ENCODE measurements at regions not wholly inside any gene's neighbourhood (a gene's known extent, or its start where the extent isn't known, plus 50 kb on each side); places are given as distances from the start of the nearest gene placed in this dataset.

GRCh38 chr4:86508436-86508835 is 85.7 kb upstream of the PTPN13 start:
- Histone ChIP-seq H2BK12ac (ENCODE audit: insufficient read length, low read depth, low read length) (no peak overlapping the region), H3T11ph (ENCODE audit: low read length) (no peak overlapping the region), H2BK20ac (ENCODE audit: low read depth, low read length, poor library complexity, severe bottlenecking) (no peak overlapping the region), H4K8ac (replicated peaks; ENCODE audit: insufficient read length, low read depth, low read length) (no peak overlapping the region), H2BK15ac (ENCODE audit: low read depth, low read length) (no peak overlapping the region), H2BK120ac (ENCODE audit: low read depth, low read length, poor library complexity, severe bottlenecking) (no peak overlapping the region), H3K4ac (ENCODE audit: low read depth, low read length) (no peak overlapping the region), H3K4me2 (ENCODE audit: insufficient read depth, insufficient read length, low read length) (no peak overlapping the region), H4K20me1 (ENCODE audit: control insufficient read depth, insufficient read depth, insufficient read length) (no peaks in the 10 kb centered on the region), H3K9me3 (ENCODE audit: control insufficient read depth, low read depth, low read length) (no peaks in the 10 kb centered on the region), H3K9ac (ENCODE audit: extremely low read depth, insufficient read length, low read length) (no peak overlapping the region), H4K91ac (ENCODE audit: insufficient read length, low read depth, low read length) (no peak overlapping the region), H3K18ac (ENCODE audit: insufficient read length, low read depth, low read length) (no peak overlapping the region), H3K23me2 (ENCODE audit: insufficient read length, low read depth, low read length, poor library complexity, severe bottlenecking) (no peaks in the 10 kb centered on the region), H4K5ac (ENCODE audit: insufficient read length, low read depth, low read length) (no peak overlapping the region), H3K4me1 (ENCODE audit: insufficient read depth, low read length) (peaks cover 2% of the 10 kb centered on the region; the same call in 1 of the 2 replicates), H3K79me1 (ENCODE audit: insufficient read depth, low read depth, low read length, poor library complexity, severe bottlenecking) (no peaks in the 10 kb centered on the region), H3K27ac (ENCODE audit: insufficient read length, low read depth, low read length) (no peak overlapping the region), H3K27me3 (ENCODE audit: insufficient read depth, low read length) (no peaks in the 10 kb centered on the region), H3K14ac (ENCODE audit: insufficient read depth, low read length) (no peak overlapping the region), H2AFZ (ENCODE audit: low read length) (no peak overlapping the region), H3K23ac (ENCODE audit: insufficient read length, low read depth, low read length) (no peak overlapping the region), H2BK5ac (ENCODE audit: insufficient read length, low read length) (no peak overlapping the region), H3K79me2 (ENCODE audit: insufficient read depth, low read length) (no peaks in the 10 kb centered on the region), H2AK5ac (ENCODE audit: insufficient read length, low read length) (no peak overlapping the region), H3K56ac (ENCODE audit: insufficient read length, low read depth, low read length) (no peak overlapping the region)
- no peak overlapping the region for H3K4me3 Mint-ChIP-seq
- WGBS (ENCODE audit: extremely low coverage, insufficient read length, low lambda C conversion rate): no CpG with 5 or more reads among the region's 3 CpGs
- peaks cover 0 to 7% of the 10 kb centered on the region in 2 experiments; a peak in 2 of 5 replicates for H3K9me3 Mint-ChIP-seq
- TF ChIP-seq, protein P1, sequence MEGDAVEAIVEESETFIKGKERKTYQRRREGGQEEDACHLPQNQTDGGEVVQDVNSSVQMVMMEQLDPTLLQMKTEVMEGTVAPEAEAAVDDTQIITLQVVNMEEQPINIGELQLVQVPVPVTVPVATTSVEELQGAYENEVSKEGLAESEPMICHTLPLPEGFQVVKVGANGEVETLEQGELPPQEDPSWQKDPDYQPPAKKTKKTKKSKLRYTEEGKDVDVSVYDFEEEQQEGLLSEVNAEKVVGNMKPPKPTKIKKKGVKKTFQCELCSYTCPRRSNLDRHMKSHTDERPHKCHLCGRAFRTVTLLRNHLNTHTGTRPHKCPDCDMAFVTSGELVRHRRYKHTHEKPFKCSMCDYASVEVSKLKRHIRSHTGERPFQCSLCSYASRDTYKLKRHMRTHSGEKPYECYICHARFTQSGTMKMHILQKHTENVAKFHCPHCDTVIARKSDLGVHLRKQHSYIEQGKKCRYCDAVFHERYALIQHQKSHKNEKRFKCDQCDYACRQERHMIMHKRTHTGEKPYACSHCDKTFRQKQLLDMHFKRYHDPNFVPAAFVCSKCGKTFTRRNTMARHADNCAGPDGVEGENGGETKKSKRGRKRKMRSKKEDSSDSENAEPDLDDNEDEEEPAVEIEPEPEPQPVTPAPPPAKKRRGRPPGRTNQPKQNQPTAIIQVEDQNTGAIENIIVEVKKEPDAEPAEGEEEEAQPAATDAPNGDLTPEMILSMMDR (conservative IDR thresholded peaks at IDR 0.05): no peak
- H3K36me3 Mint-ChIP-seq (ENCODE audit: insufficient read depth in 1 of 3, low read depth in 3 of 3): peaks cover 7 to 9% (median 7%) of the 10 kb centered on the region in 3 experiments; a peak in 4 of 7 replicates
- H3K4me1 Mint-ChIP-seq: peaks cover 24 to 38% of the 10 kb centered on the region in 2 experiments
- DNase-seq: no peak
- no peaks in the 10 kb centered on the region for H3K27me3 Mint-ChIP-seq (ENCODE audit: low read depth)
- H3K27ac Mint-ChIP-seq: peak overlapping the region; percentile 2 to 74 (median 43); a peak in 4 of 7 replicates

Data from H9 (cell line).